Erythroblast (primary cell): ENCODE measurements at regions not wholly inside any gene's neighbourhood (a gene's known extent, or its start where the extent isn't known, plus 50 kb on each side); places are given as distances from the start of the nearest gene placed in this dataset.

Experiments used
- GATA1 ChIP-seq: IDR thresholded peaks from 2 replicates; pipeline ENCODE4 v1.6.1; 2011; ENCODE audit warnings: low read depth, mild to moderate bottlenecking, control low read depth, low read length, moderate library complexity
- POLR2A ChIP-seq: IDR thresholded peaks from 2 replicates; pipeline ENCODE4 v1.6.1; 2011; ENCODE audit warnings: mild to moderate bottlenecking, low read length

- no peak for TF ChIP-seq POLR2A
- TF ChIP-seq GATA1, result no peak
Observed at GRCh38 chr1:106061586-106062495, 994.6 kb upstream of the PRMT6 start.
